Calu3 (cell line): ENCODE measurements at regions not wholly inside any gene's neighbourhood (a gene's known extent, or its start where the extent isn't known, plus 50 kb on each side); places are given as distances from the start of the nearest gene placed in this dataset.

ENCODE experiments used
- BruUV-seq: library from RNA; stranded (reverse); fragments of 400-500 nt; replicated peaks from 2 replicates; lab custom pipeline; 2021; lab: Mats Ljungman, UMichigan
- CTCF ChIA-PET: fragments of 300-600 bp; sonication (Branson Sonifier 250); formaldehyde crosslinking; loops from one replicate; lab custom pipeline; 2022; ENCODE audit warnings: antibody characterized with exemption; lab: Charles Lee
- DNase-seq: peaks from one replicate; pipeline ENCODE4 v3.0.0; 2022
- H3K27ac Mint-ChIP-seq: one replicate; pipeline ENCODE4 v1.8.0; 2022; ENCODE audit warnings: mixed read lengths; ENCODE audit not compliant: unreplicated experiment
- H3K27me3 Mint-ChIP-seq: one replicate; pipeline ENCODE4 v1.8.0; 2022; ENCODE audit warnings: mixed read lengths; ENCODE audit not compliant: unreplicated experiment
- H3K36me3 Mint-ChIP-seq: one replicate; pipeline ENCODE4 v1.8.0; 2022; ENCODE audit warnings: mild to moderate bottlenecking, moderate library complexity, mixed read lengths; ENCODE audit not compliant: insufficient read depth, unreplicated experiment
- H3K4me1 Mint-ChIP-seq: one replicate; pipeline ENCODE4 v1.8.0; 2022; ENCODE audit warnings: mild to moderate bottlenecking, low read depth, mixed read lengths; ENCODE audit not compliant: unreplicated experiment
- H3K4me3 Mint-ChIP-seq: one replicate; pipeline ENCODE4 v1.8.0; 2022; ENCODE audit warnings: mild to moderate bottlenecking, low read depth, moderate library complexity, mixed read lengths; ENCODE audit not compliant: unreplicated experiment
- H3K9me3 Mint-ChIP-seq: one replicate; pipeline ENCODE4 v1.8.0; 2022; ENCODE audit warnings: low read depth, mixed read lengths; ENCODE audit not compliant: unreplicated experiment
- CTCF ChIP-seq: fragments of 200-600 bp; IDR thresholded peaks from one replicate; pipeline ENCODE4 v1.8.0; 2022; ENCODE audit warnings: antibody characterized with exemption; ENCODE audit not compliant: unreplicated experiment
- intact Hi-C: fragments of 100-400 bp; cut with micrococcal nuclease; formaldehyde crosslinking; loops from one replicate; pipeline ENCODE4 v1.10.0; 2022; ENCODE audit not compliant: unreplicated experiment

GRCh38 chr6:165970001-165970400, 197.7 kb downstream of the TBXT start:
- DNase-seq = no peak
- Mint-ChIP-seq H3K9me3 (no peaks in the 10 kb centered on the region), H3K36me3 (no peaks in the 10 kb centered on the region), H3K4me1 (peaks cover 20% of the 10 kb centered on the region), H3K27me3 (peaks cover 16% of the 10 kb centered on the region), H3K4me3 (no peak overlapping the region), H3K27ac (no peak overlapping the region)
- no TSS peak for BruUV-seq
- CTCF ChIA-PET = no interaction called here
- no peak for TF ChIP-seq CTCF
- intact Hi-C loops = no loop called here

GRCh38 chr6:165969184-165969583, 198.5 kb downstream of the TBXT start:
- no peak overlapping the region for H3K4me3 Mint-ChIP-seq
- BruUV-seq = no TSS peak
- H3K27ac Mint-ChIP-seq = no peak overlapping the region
- no peaks in the 10 kb centered on the region for H3K9me3 Mint-ChIP-seq
- DNase-seq = no peak
- intact Hi-C loops = no loop called here
- H3K36me3 Mint-ChIP-seq = no peaks in the 10 kb centered on the region
- peaks cover 24% of the 10 kb centered on the region for H3K27me3 Mint-ChIP-seq
- peaks cover 20% of the 10 kb centered on the region for H3K4me1 Mint-ChIP-seq
- CTCF ChIA-PET = no interaction called here
- no peak for TF ChIP-seq CTCF

GRCh38 chr6:165968408-165968807, 199.2 kb downstream of the TBXT start:
- no peak overlapping the region for H3K4me3 Mint-ChIP-seq
- intact Hi-C loops = no loop called here
- no peak for DNase-seq
- H3K36me3 Mint-ChIP-seq = no peaks in the 10 kb centered on the region
- H3K27me3 Mint-ChIP-seq = peaks cover 32% of the 10 kb centered on the region
- peaks cover 20% of the 10 kb centered on the region for H3K4me1 Mint-ChIP-seq
- CTCF ChIA-PET = interaction anchor here (0.6 kb wide), 1 partner anchor 21 kb away, joined by 3 read pairs; no protein-coding TSS in a partner anchor
- H3K9me3 Mint-ChIP-seq = no peaks in the 10 kb centered on the region
- no peak for TF ChIP-seq CTCF
- H3K27ac Mint-ChIP-seq = no peak overlapping the region
- BruUV-seq = no TSS peak

- peaks cover 20% of the 10 kb centered on the region for H3K4me1 Mint-ChIP-seq
- H3K27ac Mint-ChIP-seq = no peak overlapping the region
- H3K4me3 Mint-ChIP-seq = no peak overlapping the region
- H3K9me3 Mint-ChIP-seq = no peaks in the 10 kb centered on the region
- intact Hi-C loops = no loop called here
- BruUV-seq = no TSS peak
- H3K27me3 Mint-ChIP-seq = peaks cover 37% of the 10 kb centered on the region
- TF ChIP-seq CTCF = no peak
- DNase-seq = no peak
- CTCF ChIA-PET = interaction anchor here (0.6 kb wide), 2 partner anchors 20 to 46 kb away, joined by 3 to 4 read pairs; no protein-coding TSS in a partner anchor
- no peaks in the 10 kb centered on the region for H3K36me3 Mint-ChIP-seq
These were observed 199.7 kb downstream of the TBXT start for GRCh38 chr6:165967810-165968407.
